C4-2B (cell line): ENCODE measurements at regions not wholly inside any gene's neighbourhood (a gene's known extent, or its start where the extent isn't known, plus 50 kb on each side); places are given as distances from the start of the nearest gene placed in this dataset.

ENCODE experiments used
- H3K27ac ChIP-seq: fragments of 450-650 bp; 2 replicates; pipeline ENCODE4 v1.5.1; 2017
- ZFX ChIP-seq: fragments of 450-650 bp; IDR thresholded peaks from 2 replicates; pipeline ENCODE4 v1.6.1; 2017
- TF ChIP-seq, protein P1 (sequence below): fragments of 450-650 bp; conservative IDR thresholded peaks from 2 replicates; pipeline ENCODE4 v1.5.1; 2017; ENCODE audit warnings: mild to moderate bottlenecking

DNA sequence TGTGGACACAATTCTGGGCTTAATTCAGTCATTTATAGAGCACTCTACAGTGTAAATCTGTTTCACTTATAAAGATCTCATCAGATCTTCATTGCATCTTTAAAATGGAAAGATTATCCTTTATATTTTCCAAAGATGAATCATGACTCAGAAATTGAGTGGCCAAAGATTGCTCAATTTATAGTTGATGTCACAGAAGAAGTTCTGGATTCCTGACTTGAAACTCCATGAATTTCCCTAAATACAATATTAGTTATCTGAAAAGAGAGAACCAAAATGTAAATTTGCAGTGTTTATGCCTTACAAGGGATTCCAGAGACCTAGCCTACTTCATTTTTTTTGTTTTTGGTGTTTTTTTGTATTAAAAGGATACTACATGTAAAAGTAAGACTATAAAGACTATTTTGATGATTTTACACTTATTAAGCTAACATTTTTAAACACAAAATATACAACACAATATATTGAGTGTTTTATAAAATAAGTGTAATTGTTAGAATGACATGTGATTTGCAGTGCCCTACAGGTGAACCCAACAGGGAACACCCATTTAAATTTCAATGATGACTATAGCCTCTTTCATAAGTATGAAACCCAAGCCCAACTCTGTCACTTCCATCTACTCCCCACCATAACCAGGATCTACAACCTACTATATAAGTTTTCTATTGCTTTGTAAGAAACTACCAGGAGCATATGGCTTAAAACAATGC lies 183.5 kb downstream of the PCDH7 start:
- TF ChIP-seq, protein P1, sequence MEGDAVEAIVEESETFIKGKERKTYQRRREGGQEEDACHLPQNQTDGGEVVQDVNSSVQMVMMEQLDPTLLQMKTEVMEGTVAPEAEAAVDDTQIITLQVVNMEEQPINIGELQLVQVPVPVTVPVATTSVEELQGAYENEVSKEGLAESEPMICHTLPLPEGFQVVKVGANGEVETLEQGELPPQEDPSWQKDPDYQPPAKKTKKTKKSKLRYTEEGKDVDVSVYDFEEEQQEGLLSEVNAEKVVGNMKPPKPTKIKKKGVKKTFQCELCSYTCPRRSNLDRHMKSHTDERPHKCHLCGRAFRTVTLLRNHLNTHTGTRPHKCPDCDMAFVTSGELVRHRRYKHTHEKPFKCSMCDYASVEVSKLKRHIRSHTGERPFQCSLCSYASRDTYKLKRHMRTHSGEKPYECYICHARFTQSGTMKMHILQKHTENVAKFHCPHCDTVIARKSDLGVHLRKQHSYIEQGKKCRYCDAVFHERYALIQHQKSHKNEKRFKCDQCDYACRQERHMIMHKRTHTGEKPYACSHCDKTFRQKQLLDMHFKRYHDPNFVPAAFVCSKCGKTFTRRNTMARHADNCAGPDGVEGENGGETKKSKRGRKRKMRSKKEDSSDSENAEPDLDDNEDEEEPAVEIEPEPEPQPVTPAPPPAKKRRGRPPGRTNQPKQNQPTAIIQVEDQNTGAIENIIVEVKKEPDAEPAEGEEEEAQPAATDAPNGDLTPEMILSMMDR: no peak
- TF ChIP-seq ZFX: no peak
- no peak overlapping the region for H3K27ac ChIP-seq

DNA sequence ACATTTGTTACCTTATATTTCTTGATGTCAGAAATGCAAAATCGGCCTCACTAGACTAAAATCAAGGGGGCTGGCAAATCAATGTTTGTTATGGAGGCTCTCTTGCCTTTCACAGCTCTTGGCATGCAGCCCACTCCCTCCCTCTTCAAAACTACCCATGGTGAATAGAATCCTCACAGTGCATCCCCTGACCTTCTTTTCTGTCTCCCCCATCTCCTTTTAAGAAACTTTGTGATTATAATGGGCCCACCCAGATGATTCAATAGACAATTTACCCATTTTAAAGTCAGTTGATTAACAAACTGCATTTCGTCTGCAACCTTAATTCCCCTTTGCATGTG lies 184.0 kb downstream of the PCDH7 start:
- H3K27ac ChIP-seq: no peak overlapping the region
- TF ChIP-seq ZFX: no peak
- TF ChIP-seq, protein P1: no peak

DNA sequence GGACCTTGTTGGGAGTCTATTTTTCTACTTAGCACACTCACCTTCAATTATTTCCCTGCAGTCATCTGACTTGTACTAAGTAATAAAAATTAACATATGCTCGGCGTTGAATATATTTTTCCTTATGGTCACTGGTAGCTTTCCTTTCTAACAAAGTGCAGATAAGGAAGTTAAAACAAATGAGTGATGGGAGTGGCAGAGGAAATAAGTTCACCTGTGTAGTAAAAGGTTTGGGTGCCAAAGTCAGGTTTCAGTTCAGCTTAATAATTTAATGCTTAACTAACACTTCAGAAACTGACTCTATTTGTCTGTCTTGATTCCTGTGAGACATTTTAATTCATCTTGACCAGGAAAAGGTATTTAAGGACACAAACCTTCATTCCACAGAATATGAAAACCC lies 184.4 kb downstream of the PCDH7 start:
- TF ChIP-seq, protein P1: no peak
- no peak for TF ChIP-seq ZFX
- no peak overlapping the region for H3K27ac ChIP-seq

DNA sequence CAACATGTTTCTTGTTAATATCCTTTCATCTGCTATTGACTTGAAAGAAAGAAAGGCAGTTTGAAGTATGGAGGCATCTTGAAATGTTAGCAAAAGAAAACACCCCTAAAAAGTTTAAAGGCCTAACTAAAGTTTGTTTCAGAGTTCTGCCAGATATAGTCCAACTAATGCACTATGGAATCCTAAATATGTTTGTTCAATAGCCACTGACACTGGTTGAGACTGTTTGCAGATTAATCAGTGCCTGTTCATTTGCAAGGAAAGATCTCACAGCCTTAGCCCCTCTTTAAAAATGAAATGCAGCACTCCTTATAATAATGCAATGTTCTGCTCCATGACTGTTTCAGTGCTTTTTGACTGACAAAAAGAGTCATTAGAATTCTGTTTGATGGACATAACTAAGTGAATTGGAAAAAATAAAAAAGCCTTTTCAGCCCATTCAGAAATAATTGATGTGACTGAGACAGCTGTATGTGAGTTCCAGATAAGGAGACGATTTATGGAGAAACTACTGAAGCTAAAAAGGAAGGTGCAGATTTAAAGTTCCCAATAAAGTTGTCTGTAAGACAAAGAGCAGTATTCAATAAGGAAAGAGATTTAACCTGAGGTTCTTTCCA lies 192.0 kb downstream of the PCDH7 start:
- H3K27ac ChIP-seq: no peak overlapping the region
- no peak for TF ChIP-seq ZFX
- TF ChIP-seq, protein P1: no peak

DNA sequence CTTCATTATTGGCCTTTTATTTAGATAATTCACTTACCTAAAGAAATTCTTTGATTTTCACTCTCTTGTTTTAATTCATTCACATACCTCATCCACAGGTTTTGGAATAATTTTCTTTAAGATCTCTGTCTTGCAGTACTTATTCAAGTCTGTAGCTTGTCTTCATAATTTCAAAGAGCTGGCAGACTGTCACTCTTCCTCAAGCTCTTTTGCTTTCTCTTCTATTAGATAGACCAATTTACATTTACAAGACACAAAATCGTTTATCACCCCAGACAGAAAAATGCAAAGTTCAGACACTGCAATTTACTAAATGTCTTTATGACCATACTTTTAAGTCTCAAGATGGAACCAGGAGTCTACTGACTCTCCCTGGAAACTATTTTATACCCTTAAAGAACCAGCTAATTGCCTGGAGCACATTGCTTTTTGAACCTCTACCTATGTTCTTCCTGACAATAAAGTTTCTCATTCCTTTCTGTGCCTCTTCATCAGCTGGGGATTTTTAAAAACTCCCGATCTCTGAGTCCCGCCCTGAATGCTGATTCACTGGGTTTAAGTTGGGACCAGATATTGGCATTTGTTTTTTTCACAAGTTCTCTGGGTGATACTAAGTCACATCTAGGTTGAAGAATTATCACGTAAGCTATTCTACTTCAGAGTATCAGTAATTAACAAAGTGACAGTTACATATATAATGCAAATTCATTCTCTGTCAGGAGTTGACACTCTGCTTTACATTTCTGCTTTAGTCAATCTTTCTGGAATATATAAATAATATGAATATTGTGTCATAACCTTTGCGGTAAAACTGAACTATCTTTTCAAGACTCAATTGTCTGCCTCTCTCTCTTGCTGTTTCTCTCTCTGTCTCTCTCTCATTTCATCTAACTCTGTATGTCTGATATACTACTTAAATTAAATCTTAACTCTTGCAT lies 196.4 kb downstream of the PCDH7 start:
- no peak overlapping the region for H3K27ac ChIP-seq
- TF ChIP-seq, protein P1: no peak
- no peak for TF ChIP-seq ZFX

DNA sequence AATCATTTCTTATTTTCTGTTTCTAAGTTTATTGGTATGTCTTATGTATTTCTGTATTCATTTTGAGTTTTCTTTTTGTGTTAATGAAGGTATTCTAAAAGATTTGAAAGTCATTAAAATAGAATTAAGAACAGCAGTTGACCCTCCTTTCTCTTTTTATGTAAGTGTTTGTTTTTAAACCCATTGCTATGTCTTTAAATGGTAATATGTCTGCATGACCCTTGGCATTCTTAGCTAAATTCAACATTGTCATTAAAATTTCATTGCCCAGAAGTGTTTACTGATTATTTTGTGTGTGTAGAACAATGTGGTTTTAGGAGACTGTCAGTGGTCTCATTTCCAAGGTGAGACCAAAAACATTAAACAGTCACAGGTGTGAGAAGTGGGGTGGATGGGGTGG lies 197.8 kb downstream of the PCDH7 start:
- no peak for TF ChIP-seq ZFX
- TF ChIP-seq, protein P1: no peak
- no peak overlapping the region for H3K27ac ChIP-seq

DNA sequence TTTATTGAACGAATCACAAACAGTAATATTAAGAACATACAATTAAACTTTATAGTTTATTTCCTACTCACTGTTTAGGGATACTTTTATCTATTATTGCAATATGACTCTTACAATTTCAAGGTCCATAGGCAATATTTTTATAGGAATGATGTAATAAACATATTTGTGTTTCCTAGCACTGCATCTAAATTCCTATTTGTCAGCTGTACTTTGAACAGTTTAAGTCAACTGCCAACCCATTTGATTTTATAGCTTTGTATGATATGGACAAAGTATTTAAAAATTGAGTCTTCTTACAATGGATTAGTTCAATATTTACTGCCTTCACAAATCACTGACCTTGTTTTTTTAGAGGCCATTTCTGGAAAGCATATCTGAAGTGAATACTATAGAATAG lies 199.3 kb downstream of the PCDH7 start:
- H3K27ac ChIP-seq: no peak overlapping the region
- no peak for TF ChIP-seq ZFX
- TF ChIP-seq, protein P1: no peak
